ENCODE measurements at regions not wholly inside any gene's neighbourhood (a gene's known extent, or its start where the extent isn't known, plus 50 kb on each side); places are given as distances from the start of the nearest gene placed in this dataset.

- H3K27ac ChIP-seq = no peak overlapping the region
- intact Hi-C loops (cut with DNase I) = no loop called here
- no peak overlapping the region for H3K4me3 ChIP-seq
- H3K9me3 ChIP-seq (replicated peaks in 1 of 3) = no peaks in the 10 kb centered on the region
- H3K4me1 ChIP-seq (replicated peaks in 1 of 2) = no peaks in the 10 kb centered on the region
- no peak for TF ChIP-seq CTCF (IDR thresholded peaks at IDR 0.05)
- TF ChIP-seq POLR2A (IDR thresholded peaks at IDR 0.05) = no peak
- no peaks in the 10 kb centered on the region for H3K36me3 ChIP-seq (replicated peaks in 1 of 2)
- DNase-seq = no peak
- peaks cover 4% of the 10 kb centered on the region for H3K27me3 ChIP-seq
- WGBS, 4 donors = 36 to 57% (median 41%) methylated on average over 3 of the region's 3 CpGs
Measured at GRCh38 chr6:99136488-99136887, 188.7 kb upstream of the FBXL4 start.

GRCh38 chr6:99132026-99132635 lies 184.4 kb upstream of the FBXL4 start:
- intact Hi-C loops (cut with DNase I) = no loop called here
- TF ChIP-seq POLR2A (IDR thresholded peaks at IDR 0.05) (no peak), CTCF (IDR thresholded peaks at IDR 0.05) (no peak)
- Histone ChIP-seq H3K9me3 (replicated peaks in 1 of 3) (no peaks in the 10 kb centered on the region), H3K4me1 (replicated peaks in 1 of 2) (no peaks in the 10 kb centered on the region), H3K36me3 (replicated peaks in 1 of 2) (no peaks in the 10 kb centered on the region), H3K4me3 (no peak overlapping the region), H3K27ac (no peak overlapping the region), H3K27me3 (no peaks in the 10 kb centered on the region)
- 76 to 85% (median 80%) methylated on average over 4 of the region's 4 CpGs for WGBS, 4 donors
- DNase-seq = no peak

- H3K4me1 ChIP-seq (replicated peaks in 1 of 2) = no peaks in the 10 kb centered on the region
- H3K4me3 ChIP-seq = no peak overlapping the region
- no peak for TF ChIP-seq POLR2A (IDR thresholded peaks at IDR 0.05)
- TF ChIP-seq CTCF (IDR thresholded peaks at IDR 0.05) = no peak
- intact Hi-C loops (cut with DNase I) = no loop called here
- no peak for DNase-seq
- H3K27ac ChIP-seq = no peak overlapping the region
- 69 to 74% (median 73%) methylated on average over 15 of the region's 15 CpGs for WGBS, 4 donors
- H3K36me3 ChIP-seq (replicated peaks in 1 of 2) = no peaks in the 10 kb centered on the region
- H3K9me3 ChIP-seq (replicated peaks in 1 of 3) = no peaks in the 10 kb centered on the region
- no peaks in the 10 kb centered on the region for H3K27me3 ChIP-seq
Measured at GRCh38 chr6:99130897-99131873, 183.4 kb upstream of the FBXL4 start.

- TF ChIP-seq POLR2A (IDR thresholded peaks at IDR 0.05) (no peak), CTCF (IDR thresholded peaks at IDR 0.05) (no peak)
- Histone ChIP-seq H3K27ac (no peak overlapping the region), H3K27me3 (no peaks in the 10 kb centered on the region), H3K36me3 (replicated peaks in 1 of 2) (no peaks in the 10 kb centered on the region), H3K4me1 (replicated peaks in 1 of 2) (no peaks in the 10 kb centered on the region), H3K4me3 (no peak overlapping the region), H3K9me3 (replicated peaks in 1 of 3) (no peaks in the 10 kb centered on the region)
- DNase-seq = no peak
- 72 to 89% (median 79%) methylated on average over 2 of the region's 2 CpGs for WGBS, 4 donors
- intact Hi-C loops (cut with DNase I) = no loop called here
Measured at GRCh38 chr6:99129835-99130234, 182.1 kb upstream of the FBXL4 start.

Data from adrenal gland (tissue), 9 donors.